ENCODE measurements at regions not wholly inside any gene's neighbourhood (a gene's known extent, or its start where the extent isn't known, plus 50 kb on each side); places are given as distances from the start of the nearest gene placed in this dataset.

DNA sequence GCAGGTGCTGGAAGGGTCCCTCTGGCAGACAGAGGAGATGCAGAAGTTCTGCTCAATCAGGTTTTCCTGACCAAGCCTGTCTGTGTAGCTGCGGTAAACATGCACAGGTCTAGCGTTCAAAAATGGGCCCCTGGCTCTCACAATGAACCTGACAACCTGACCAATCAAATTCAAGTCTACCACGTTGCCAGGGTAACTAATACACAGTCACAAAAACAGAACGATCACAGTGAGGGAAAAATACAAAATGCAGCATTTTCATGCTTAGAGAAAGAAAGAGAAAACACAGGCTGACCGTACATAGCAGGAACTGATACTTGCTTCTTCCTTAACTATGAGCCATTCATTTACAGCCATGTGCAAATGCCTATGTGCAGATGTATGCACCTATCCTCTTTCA lies 353.1 kb upstream of the TSHZ2 start:
- H3K9me3 ChIP-seq (ENCODE audit: control insufficient read depth in 5 of 5, low read length in 5 of 5): no peaks in the 10 kb centered on the region
- H3K4me3 ChIP-seq (ENCODE audit: low read depth in 1 of 5, low read length in 5 of 5): no peak overlapping the region
- no peaks in the 10 kb centered on the region for H3K4me1 ChIP-seq (ENCODE audit: control insufficient read depth in 5 of 5, insufficient read depth in 5 of 5, low read length in 5 of 5)
- H3K9ac ChIP-seq (ENCODE audit: low read length in 5 of 5): no peak overlapping the region
- H3K27me3 ChIP-seq (ENCODE audit: control insufficient read depth in 5 of 5, insufficient read depth in 4 of 5, low read length in 5 of 5): peaks cover 0 to 3% (median 0%) of the 10 kb centered on the region in 5 donors
- no peaks in the 10 kb centered on the region for H3K36me3 ChIP-seq (ENCODE audit: control insufficient read depth in 5 of 5, insufficient read depth in 5 of 5, low read length in 5 of 5)
- no peak overlapping the region for H3K27ac ChIP-seq (ENCODE audit: low read depth, low read length)

DNA sequence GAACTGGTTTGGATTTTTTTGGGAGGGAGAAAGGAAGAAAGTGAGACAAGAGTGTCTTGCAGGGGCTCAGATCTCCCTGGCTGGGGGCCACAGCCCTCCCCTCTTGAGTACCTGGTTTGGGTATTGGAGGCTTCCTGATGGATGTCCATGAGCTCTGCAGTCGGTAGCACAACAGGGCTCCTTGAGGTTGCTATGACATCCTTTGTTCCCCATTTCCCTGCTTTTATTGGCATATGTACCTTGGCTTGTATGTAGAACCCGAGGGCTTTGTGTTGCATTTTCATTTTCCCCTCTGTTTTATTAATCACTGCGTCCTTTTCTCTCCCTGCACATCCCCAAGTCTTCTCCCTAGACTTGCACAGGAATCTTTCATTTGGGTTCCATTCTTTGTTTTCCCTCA lies 355.5 kb upstream of the TSHZ2 start:
- Histone ChIP-seq H3K9me3 (ENCODE audit: control insufficient read depth in 5 of 5, low read length in 5 of 5) (no peaks in the 10 kb centered on the region), H3K4me1 (ENCODE audit: control insufficient read depth in 5 of 5, insufficient read depth in 5 of 5, low read length in 5 of 5) (no peaks in the 10 kb centered on the region), H3K4me3 (ENCODE audit: low read depth in 1 of 5, low read length in 5 of 5) (no peak overlapping the region), H3K36me3 (ENCODE audit: control insufficient read depth in 5 of 5, insufficient read depth in 5 of 5, low read length in 5 of 5) (no peaks in the 10 kb centered on the region), H3K27me3 (ENCODE audit: control insufficient read depth in 5 of 5, insufficient read depth in 4 of 5, low read length in 5 of 5) (peaks cover 0 to 3% (median 0%) of the 10 kb centered on the region in 5 donors), H3K27ac (ENCODE audit: low read depth, low read length) (no peak overlapping the region), H3K9ac (ENCODE audit: low read length in 5 of 5) (no peak overlapping the region)

DNA sequence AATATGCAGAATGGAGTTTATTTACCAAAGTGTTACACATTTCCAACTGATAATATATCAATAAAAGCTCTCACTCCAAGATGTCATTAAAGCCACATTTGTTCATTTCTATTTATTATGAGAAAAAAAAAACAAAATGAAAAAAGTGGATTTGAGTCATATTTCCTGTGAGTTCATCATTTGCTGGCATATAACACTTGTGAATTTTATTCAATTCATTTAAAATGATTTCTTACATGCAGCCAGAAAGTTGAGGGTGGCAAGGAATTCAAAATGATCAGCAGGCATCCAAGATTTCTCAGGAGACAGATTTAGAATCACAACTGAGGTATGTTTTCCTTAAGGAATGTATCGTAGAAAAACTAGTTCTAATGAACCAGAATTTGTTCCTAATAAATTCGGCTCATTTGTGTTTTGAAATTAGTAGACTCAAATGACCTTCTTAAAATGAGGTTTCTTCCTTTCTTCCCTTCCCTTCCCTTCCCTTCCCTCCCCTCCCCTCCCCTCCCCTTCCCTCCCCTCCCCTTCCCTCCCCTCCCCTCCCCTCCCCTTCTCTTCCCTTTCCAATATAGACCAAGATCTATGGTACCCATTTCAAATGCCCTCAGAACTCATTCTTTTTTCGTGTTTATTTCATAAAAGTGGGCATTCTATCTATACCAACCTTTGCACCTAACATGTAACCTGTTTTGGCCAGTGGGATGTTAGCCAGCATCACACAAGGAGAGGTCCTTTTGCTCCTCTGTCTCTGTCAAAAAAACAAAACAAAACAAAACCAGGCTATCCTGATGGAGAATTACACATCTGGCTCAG lies 357.9 kb upstream of the TSHZ2 start:
- Histone ChIP-seq H3K9me3 (ENCODE audit: control insufficient read depth in 5 of 5, low read length in 5 of 5) (peaks cover 0 to 4% (median 0%) of the 10 kb centered on the region in 5 donors), H3K4me3 (ENCODE audit: low read depth in 1 of 5, low read length in 5 of 5) (no peak overlapping the region), H3K27ac (ENCODE audit: low read depth, low read length) (no peak overlapping the region), H3K9ac (ENCODE audit: low read length in 5 of 5) (no peak overlapping the region), H3K4me1 (ENCODE audit: control insufficient read depth in 5 of 5, insufficient read depth in 5 of 5, low read length in 5 of 5) (no peaks in the 10 kb centered on the region), H3K36me3 (ENCODE audit: control insufficient read depth in 5 of 5, insufficient read depth in 5 of 5, low read length in 5 of 5) (no peaks in the 10 kb centered on the region), H3K27me3 (ENCODE audit: control insufficient read depth in 5 of 5, insufficient read depth in 4 of 5, low read length in 5 of 5) (peaks cover 0 to 2% (median 0%) of the 10 kb centered on the region in 5 donors)

DNA sequence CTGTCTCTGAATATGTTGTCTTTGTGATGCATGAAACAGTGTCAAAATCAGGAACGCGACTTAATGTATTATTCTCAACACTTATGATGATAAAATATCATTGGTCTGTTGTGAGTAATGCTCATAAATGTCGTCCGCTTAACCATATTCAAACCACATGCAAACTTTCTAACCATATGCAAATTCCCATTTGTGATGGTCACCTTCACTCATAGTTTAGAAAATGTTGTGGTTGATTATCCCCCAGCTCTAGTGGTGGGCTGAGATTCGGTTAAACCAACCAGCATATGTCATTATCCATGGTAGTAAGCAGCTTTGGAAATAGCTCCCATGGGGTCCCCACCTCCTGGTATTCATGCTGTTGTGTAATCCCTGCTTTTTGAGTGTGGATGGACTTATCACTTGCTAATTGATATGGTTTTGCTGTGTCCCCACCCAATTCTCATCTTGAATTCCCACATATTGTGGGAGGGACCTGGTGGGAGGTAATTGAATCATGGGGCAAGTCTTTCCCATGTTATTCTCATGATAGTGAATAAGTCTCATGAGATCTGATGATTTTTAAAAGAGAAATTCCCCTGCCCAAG lies 360.0 kb upstream of the TSHZ2 start:
- H3K4me1 ChIP-seq (ENCODE audit: control insufficient read depth in 5 of 5, insufficient read depth in 5 of 5, low read length in 5 of 5): no peaks in the 10 kb centered on the region
- H3K4me3 ChIP-seq (ENCODE audit: low read depth in 1 of 5, low read length in 5 of 5): no peak overlapping the region
- peaks cover 0 to 2% (median 0%) of the 10 kb centered on the region in 5 donors for H3K27me3 ChIP-seq (ENCODE audit: control insufficient read depth in 5 of 5, insufficient read depth in 4 of 5, low read length in 5 of 5)
- peaks cover 0 to 4% (median 0%) of the 10 kb centered on the region in 5 donors for H3K9me3 ChIP-seq (ENCODE audit: control insufficient read depth in 5 of 5, low read length in 5 of 5)
- H3K9ac ChIP-seq (ENCODE audit: low read length in 5 of 5): no peak overlapping the region
- H3K27ac ChIP-seq (ENCODE audit: low read depth, low read length): no peak overlapping the region
- no peaks in the 10 kb centered on the region for H3K36me3 ChIP-seq (ENCODE audit: control insufficient read depth in 5 of 5, insufficient read depth in 5 of 5, low read length in 5 of 5)

DNA sequence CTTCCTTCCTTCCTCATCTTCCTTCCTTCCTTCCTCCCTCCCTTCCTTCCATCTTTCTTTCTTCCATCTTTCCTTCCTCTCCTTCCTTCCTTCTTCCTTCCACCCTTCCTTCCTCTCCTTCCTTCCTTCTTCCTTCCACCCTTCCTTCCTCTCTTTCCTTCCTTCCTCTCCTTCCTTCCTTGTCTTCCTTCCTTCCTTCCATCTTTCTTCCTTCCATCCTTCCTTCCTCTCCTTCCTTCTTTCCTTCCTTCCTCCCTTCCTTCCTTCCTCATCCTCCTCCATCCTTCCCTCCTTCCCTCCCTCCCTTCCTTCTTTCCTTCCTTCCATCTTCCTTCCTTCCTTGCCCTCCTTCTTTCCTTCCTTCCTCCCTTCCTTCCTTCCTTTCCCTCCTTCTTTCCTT lies 361.4 kb upstream of the TSHZ2 start:
- Histone ChIP-seq H3K4me3 (ENCODE audit: low read depth in 1 of 5, low read length in 5 of 5) (no peak overlapping the region), H3K4me1 (ENCODE audit: control insufficient read depth in 5 of 5, insufficient read depth in 5 of 5, low read length in 5 of 5) (no peaks in the 10 kb centered on the region), H3K27ac (ENCODE audit: low read depth, low read length) (no peak overlapping the region)

DNA sequence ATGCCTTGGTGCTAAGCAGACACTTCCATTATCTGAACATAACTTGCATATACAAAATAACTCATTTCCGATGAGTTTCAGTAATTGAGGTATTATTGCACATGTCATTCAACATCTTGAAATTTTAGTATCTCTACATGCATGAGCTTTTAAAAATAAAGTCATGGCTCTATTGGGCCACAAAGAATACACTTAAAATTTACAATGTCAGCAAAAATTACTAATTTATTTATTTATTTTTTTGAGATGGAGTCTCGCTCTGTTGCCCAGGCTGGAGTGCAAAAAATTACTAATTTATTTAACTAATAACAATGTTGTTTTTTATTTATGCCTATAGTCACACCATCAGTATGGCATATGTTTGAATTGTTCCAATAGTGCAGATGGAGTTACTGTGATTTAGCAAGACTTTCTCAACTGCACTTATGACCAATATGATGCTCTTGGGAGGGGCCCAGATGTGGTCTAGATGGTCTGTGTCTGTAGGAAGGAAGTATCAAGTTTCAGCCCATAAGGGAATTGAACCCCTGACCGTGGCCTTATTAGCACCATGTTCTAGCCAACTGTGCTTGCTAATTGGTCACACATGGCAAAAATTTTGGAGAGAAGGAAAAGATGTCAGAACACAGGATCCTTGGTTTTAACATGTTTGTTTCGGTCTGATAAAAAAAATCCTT lies 370.7 kb upstream of the TSHZ2 start:
- H3K4me3 ChIP-seq (ENCODE audit: low read depth in 1 of 5, low read length in 5 of 5): no peak overlapping the region
- H3K36me3 ChIP-seq (ENCODE audit: control insufficient read depth in 5 of 5, insufficient read depth in 5 of 5, low read length in 5 of 5): no peaks in the 10 kb centered on the region
- no peaks in the 10 kb centered on the region for H3K27me3 ChIP-seq (ENCODE audit: control insufficient read depth in 5 of 5, insufficient read depth in 4 of 5, low read length in 5 of 5)
- H3K27ac ChIP-seq (ENCODE audit: low read depth, low read length): no peak overlapping the region
- H3K9ac ChIP-seq (ENCODE audit: low read length in 5 of 5): no peak overlapping the region
- H3K4me1 ChIP-seq (ENCODE audit: control insufficient read depth in 5 of 5, insufficient read depth in 5 of 5, low read length in 5 of 5): no peaks in the 10 kb centered on the region
- no peaks in the 10 kb centered on the region for H3K9me3 ChIP-seq (ENCODE audit: control insufficient read depth in 5 of 5, low read length in 5 of 5)

More for the DNA sequence above, 361.4 kb upstream of the TSHZ2 start:
- Histone ChIP-seq H3K36me3 (ENCODE audit: control insufficient read depth in 5 of 5, insufficient read depth in 5 of 5, low read length in 5 of 5) (no peaks in the 10 kb centered on the region), H3K9me3 (ENCODE audit: control insufficient read depth in 5 of 5, low read length in 5 of 5) (peaks cover 0 to 4% (median 0%) of the 10 kb centered on the region in 5 donors), H3K27me3 (ENCODE audit: control insufficient read depth in 5 of 5, insufficient read depth in 4 of 5, low read length in 5 of 5) (peaks cover 0 to 2% (median 0%) of the 10 kb centered on the region in 5 donors), H3K9ac (ENCODE audit: low read length in 5 of 5) (no peak overlapping the region)

DNA sequence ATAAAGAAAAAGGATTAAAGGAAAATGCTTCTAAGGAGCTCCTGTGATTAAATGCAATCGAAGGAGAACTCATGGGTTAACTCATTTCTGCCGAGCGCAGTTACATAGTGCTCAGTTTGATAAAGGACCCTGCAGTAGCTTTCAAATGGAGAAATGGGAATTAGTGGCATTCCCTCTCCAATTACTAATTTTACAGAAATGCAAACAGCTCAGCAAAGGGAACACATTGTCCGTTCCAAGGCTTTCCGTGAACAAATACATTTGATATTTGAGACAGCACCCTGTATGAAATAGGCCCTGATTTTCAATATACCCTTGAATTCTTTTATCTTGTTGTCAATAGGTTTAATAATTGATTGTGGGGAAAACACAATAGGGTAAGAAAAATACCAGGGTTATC lies 375.9 kb upstream of the TSHZ2 start:
- H3K36me3 ChIP-seq (ENCODE audit: control insufficient read depth in 5 of 5, insufficient read depth in 5 of 5, low read length in 5 of 5): no peaks in the 10 kb centered on the region

DNA sequence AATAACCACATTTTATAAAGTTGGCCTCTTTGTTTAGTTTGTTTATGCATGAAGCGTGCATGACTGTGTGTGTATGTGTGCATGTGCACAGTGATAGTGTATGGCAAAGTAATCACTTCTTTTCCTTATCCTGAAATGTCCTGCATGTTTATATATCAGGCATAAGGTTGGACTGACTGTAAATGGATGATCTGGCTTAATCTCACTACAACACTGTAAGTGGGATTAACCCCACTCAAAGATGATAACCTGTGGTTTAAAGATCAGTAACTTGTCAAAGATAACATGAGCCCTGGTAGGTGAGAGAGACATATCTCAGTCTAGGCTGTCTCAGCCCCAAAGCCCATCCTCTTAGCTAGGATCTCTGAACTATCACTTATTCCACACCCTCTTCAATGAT lies 376.6 kb upstream of the TSHZ2 start:
- Histone ChIP-seq H3K27me3 (ENCODE audit: control insufficient read depth in 5 of 5, insufficient read depth in 4 of 5, low read length in 5 of 5) (peaks cover 0 to 4% (median 0%) of the 10 kb centered on the region in 5 donors), H3K36me3 (ENCODE audit: control insufficient read depth in 5 of 5, insufficient read depth in 5 of 5, low read length in 5 of 5) (no peaks in the 10 kb centered on the region), H3K27ac (ENCODE audit: low read depth, low read length) (no peak overlapping the region), H3K4me3 (ENCODE audit: low read depth in 1 of 5, low read length in 5 of 5) (no peak overlapping the region), H3K9me3 (ENCODE audit: control insufficient read depth in 5 of 5, low read length in 5 of 5) (no peaks in the 10 kb centered on the region), H3K9ac (ENCODE audit: low read length in 5 of 5) (no peak overlapping the region), H3K4me1 (ENCODE audit: control insufficient read depth in 5 of 5, insufficient read depth in 5 of 5, low read length in 5 of 5) (peaks cover 0 to 3% (median 0%) of the 10 kb centered on the region in 5 donors)

More for the DNA sequence above, 375.9 kb upstream of the TSHZ2 start:
- Histone ChIP-seq H3K27me3 (ENCODE audit: control insufficient read depth in 5 of 5, insufficient read depth in 4 of 5, low read length in 5 of 5) (no peaks in the 10 kb centered on the region), H3K27ac (ENCODE audit: low read depth, low read length) (no peak overlapping the region), H3K4me1 (ENCODE audit: control insufficient read depth in 5 of 5, insufficient read depth in 5 of 5, low read length in 5 of 5) (no peaks in the 10 kb centered on the region), H3K4me3 (ENCODE audit: low read depth in 1 of 5, low read length in 5 of 5) (no peak overlapping the region), H3K9me3 (ENCODE audit: control insufficient read depth in 5 of 5, low read length in 5 of 5) (no peaks in the 10 kb centered on the region), H3K9ac (ENCODE audit: low read length in 5 of 5) (no peak overlapping the region)

DNA sequence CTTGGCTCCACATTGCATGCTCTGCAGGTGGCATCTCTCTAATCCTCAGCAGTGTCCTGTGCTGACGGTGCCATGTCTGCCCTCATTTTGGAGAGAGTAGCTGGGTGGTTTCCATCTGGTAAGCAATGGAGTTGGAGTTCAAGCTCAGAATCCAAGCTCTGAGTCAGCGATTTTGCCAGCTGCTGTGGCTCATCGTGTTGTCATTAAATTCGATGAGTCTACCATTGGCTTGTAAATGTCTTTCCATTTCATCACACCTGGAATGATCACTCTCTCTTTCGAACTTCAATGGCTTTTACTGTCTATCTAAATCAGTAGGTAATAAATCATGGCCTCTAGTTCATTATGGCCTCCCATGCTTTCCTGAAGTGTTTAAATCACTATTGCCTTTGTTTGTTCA lies 378.5 kb upstream of the TSHZ2 start:
- H3K4me3 ChIP-seq (ENCODE audit: low read depth in 1 of 5, low read length in 5 of 5): no peak overlapping the region
- peaks cover 0 to 6% (median 0%) of the 10 kb centered on the region in 5 donors for H3K27me3 ChIP-seq (ENCODE audit: control insufficient read depth in 5 of 5, insufficient read depth in 4 of 5, low read length in 5 of 5)
- peaks cover 0 to 7% (median 0%) of the 10 kb centered on the region in 5 donors for H3K4me1 ChIP-seq (ENCODE audit: control insufficient read depth in 5 of 5, insufficient read depth in 5 of 5, low read length in 5 of 5)
- H3K9ac ChIP-seq (ENCODE audit: low read length in 5 of 5): no peak overlapping the region
- H3K36me3 ChIP-seq (ENCODE audit: control insufficient read depth in 5 of 5, insufficient read depth in 5 of 5, low read length in 5 of 5): no peaks in the 10 kb centered on the region
- no peak overlapping the region for H3K27ac ChIP-seq (ENCODE audit: low read depth, low read length)
- no peaks in the 10 kb centered on the region for H3K9me3 ChIP-seq (ENCODE audit: control insufficient read depth in 5 of 5, low read length in 5 of 5)

DNA sequence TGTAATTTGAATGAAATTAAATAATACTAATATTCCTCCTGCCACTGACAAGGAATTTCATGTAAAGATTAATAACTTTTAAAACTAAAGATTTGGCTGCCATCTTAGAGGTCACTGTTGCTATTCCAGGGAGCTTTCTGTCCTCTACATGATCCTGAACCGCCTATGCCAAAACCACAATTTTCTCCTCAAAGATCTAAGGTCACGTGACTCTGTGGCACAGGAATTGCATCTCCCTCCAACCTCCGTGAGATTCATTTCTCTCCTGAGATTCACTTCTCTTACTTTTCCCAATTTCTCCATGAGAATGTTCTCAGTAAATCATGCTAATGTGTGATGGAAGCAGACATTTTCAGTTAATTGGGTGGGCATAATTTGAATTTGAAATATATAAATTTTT lies 379.6 kb upstream of the TSHZ2 start:
- Histone ChIP-seq H3K36me3 (ENCODE audit: control insufficient read depth in 5 of 5, insufficient read depth in 5 of 5, low read length in 5 of 5) (no peaks in the 10 kb centered on the region), H3K4me1 (ENCODE audit: control insufficient read depth in 5 of 5, insufficient read depth in 5 of 5, low read length in 5 of 5) (peaks cover 0 to 7% (median 0%) of the 10 kb centered on the region in 5 donors), H3K4me3 (ENCODE audit: low read depth in 1 of 5, low read length in 5 of 5) (no peak overlapping the region), H3K27me3 (ENCODE audit: control insufficient read depth in 5 of 5, insufficient read depth in 4 of 5, low read length in 5 of 5) (peaks cover 0 to 6% (median 0%) of the 10 kb centered on the region in 5 donors), H3K9ac (ENCODE audit: low read length in 5 of 5) (no peak overlapping the region), H3K27ac (ENCODE audit: low read depth, low read length) (no peak overlapping the region), H3K9me3 (ENCODE audit: control insufficient read depth in 5 of 5, low read length in 5 of 5) (no peaks in the 10 kb centered on the region)

Data from subcutaneous abdominal adipose tissue (tissue), 5 donors.